GM12872 (cell line): ENCODE measurements at regions not wholly inside any gene's neighbourhood (a gene's known extent, or its start where the extent isn't known, plus 50 kb on each side); places are given as distances from the start of the nearest gene placed in this dataset.
A peak's percentile ranks its signal among the peaks of the same experiment; 100 is the strongest.

ENCODE experiments used
- CTCF ChIP-seq: IDR thresholded peaks from 3 replicates; pipeline ENCODE4 v1.5.1; 2011; ENCODE audit warnings: low read depth, mild to moderate bottlenecking, low read length, moderate library complexity; ENCODE audit not compliant: insufficient read depth

DNA sequence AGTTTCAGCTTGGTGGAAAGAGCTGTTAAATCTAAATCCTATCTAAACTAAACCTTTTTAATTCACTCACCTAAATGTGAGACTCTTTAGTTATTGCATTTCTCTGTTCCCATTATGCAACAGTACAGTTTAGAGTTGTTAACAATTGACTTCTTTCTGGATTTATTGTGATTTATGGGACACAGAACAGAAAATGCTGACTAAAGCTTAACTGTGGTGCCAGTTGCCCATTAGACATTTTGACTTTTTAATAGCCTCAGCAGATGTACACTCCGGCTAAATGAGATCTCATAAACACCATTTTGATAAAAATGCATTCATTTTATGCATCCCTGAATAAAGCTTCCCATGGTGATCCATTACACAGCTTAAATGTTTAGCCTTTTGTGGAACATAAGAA is 356.6 kb downstream of the CASP12 start:
- TF ChIP-seq CTCF = no peak

GRCh38 chr11:104538313-104538712 is 359.9 kb downstream of the CASP12 start:
- TF ChIP-seq CTCF = no peak

GRCh38 chr11:104534278-104534677 is 364.0 kb downstream of the CASP12 start:
- no peak for TF ChIP-seq CTCF

DNA sequence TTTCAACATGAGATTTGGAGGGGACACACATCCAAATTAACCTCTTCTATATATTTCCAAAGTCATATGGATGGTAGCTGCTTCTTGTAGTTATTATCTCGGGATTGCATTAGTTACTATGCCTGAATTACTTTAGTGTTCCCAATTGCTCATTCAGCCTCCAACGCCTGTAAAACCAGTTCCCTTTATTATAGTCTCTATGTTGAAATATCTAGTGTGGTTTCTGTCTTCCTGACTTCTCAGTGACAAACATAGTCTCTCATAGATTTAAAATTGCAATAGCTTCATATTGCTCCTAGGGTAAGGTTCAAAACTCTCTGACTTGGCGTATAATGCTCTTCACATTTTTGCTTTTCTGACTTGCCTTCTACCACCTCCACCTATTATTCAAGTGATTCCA is 366.4 kb downstream of the CASP12 start:
- no peak for TF ChIP-seq CTCF

- TF ChIP-seq CTCF = peak; percentile 43; the same call in 1 of the 3 replicates
Measured at GRCh38 chr11:104531075-104531474, 367.1 kb upstream of the PDGFD start.

- TF ChIP-seq CTCF = no peak
Measured at GRCh38 chr11:104529906-104530305, 366.0 kb upstream of the PDGFD start.

DNA sequence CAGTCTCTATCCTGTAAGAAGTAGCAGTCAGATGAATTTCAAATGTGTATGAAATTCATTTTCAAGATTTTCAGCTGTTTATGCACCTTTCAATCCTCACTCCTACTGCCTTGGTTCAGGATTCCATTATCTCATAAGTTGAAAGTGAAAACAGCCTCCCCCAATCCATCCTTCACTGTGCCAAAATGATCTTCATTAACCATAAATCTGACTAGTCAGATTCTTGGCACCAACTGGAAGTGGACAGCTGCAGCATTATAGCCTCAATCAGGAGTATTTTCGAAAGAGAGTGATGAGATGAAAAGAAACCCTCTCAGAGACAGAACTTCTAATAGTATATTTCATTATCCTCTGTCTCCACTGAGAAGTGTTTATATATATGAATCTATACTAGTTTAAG is 365.3 kb upstream of the PDGFD start:
- no peak for TF ChIP-seq CTCF

GRCh38 chr11:104526006-104526405 is 362.1 kb upstream of the PDGFD start:
- TF ChIP-seq CTCF = no peak
